ENCODE measurements at regions not wholly inside any gene's neighbourhood (a gene's known extent, or its start where the extent isn't known, plus 50 kb on each side); places are given as distances from the start of the nearest gene placed in this dataset.

DNA sequence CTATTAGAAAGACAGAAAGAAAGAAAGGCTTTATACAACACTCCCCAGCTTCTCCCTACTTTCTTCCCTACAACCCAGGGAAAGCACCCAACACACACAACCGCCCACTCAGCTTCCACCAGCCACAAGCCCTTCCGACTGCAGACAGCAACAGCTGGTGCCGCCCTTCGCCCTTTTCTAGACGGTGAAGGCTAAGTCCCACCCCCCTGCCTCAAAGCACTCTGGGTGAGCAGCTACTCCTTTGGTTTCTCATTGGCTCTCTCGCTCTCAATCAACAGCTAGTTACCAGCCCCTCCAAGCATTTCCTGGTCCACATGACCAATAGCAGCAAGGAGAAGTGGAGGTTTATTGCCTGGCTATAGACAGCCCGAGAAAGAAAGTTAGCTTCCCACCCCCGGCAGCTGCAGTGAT lies 230.1 kb upstream of the MOCS1 start:
- no peaks in the 10 kb centered on the region for H3K4me1 ChIP-seq
- TF ChIP-seq, protein P1, sequence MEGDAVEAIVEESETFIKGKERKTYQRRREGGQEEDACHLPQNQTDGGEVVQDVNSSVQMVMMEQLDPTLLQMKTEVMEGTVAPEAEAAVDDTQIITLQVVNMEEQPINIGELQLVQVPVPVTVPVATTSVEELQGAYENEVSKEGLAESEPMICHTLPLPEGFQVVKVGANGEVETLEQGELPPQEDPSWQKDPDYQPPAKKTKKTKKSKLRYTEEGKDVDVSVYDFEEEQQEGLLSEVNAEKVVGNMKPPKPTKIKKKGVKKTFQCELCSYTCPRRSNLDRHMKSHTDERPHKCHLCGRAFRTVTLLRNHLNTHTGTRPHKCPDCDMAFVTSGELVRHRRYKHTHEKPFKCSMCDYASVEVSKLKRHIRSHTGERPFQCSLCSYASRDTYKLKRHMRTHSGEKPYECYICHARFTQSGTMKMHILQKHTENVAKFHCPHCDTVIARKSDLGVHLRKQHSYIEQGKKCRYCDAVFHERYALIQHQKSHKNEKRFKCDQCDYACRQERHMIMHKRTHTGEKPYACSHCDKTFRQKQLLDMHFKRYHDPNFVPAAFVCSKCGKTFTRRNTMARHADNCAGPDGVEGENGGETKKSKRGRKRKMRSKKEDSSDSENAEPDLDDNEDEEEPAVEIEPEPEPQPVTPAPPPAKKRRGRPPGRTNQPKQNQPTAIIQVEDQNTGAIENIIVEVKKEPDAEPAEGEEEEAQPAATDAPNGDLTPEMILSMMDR (IDR thresholded peaks at IDR 0.05) = no peak
- H3K79me2 ChIP-seq = no peaks in the 10 kb centered on the region
- no peak overlapping the region for H3K4me2 ChIP-seq (ENCODE audit: low read length)
- no peaks in the 10 kb centered on the region for H3K27me3 ChIP-seq (ENCODE audit: control insufficient read depth, insufficient read depth, low read length)
- no peak overlapping the region for H3K27ac ChIP-seq
- no peaks in the 10 kb centered on the region for H3K36me3 ChIP-seq (ENCODE audit: control insufficient read depth, insufficient read depth, low read length)
- H3K9ac ChIP-seq = no peak overlapping the region
- no peak overlapping the region for H2AFZ ChIP-seq
- no peaks in the 10 kb centered on the region for H3K9me3 ChIP-seq (ENCODE audit: control insufficient read depth, low read length)
- H3K4me3 ChIP-seq (ENCODE audit: low read depth, low read length) = no peak overlapping the region

DNA sequence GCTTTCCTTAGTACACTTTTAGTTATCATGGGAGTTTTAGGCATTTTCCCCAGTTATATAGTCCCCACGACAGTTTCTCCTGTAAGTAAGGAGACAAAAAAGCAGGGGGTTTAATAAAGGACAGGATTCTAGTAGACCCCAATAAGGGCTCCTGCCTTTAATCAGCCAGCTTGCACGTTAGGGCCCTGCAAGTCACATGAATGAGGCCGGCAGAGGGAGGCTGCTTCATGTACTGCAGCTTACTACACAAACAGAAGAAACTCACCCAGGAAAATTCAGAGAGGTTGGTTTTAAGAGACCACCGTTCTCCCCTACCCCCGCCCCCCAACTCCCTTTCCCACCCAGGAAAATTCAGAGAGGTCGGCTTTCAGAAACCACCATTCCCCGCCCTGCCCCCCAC lies 229.7 kb upstream of the MOCS1 start:
- Histone ChIP-seq H2AFZ (no peak overlapping the region), H3K36me3 (ENCODE audit: control insufficient read depth, insufficient read depth, low read length) (no peaks in the 10 kb centered on the region), H3K9me3 (ENCODE audit: control insufficient read depth, low read length) (no peaks in the 10 kb centered on the region), H3K79me2 (no peaks in the 10 kb centered on the region), H3K27ac (no peak overlapping the region), H3K27me3 (ENCODE audit: control insufficient read depth, insufficient read depth, low read length) (no peaks in the 10 kb centered on the region), H3K4me2 (ENCODE audit: low read length) (no peak overlapping the region), H3K4me3 (ENCODE audit: low read depth, low read length) (no peak overlapping the region), H3K9ac (no peak overlapping the region), H3K4me1 (no peaks in the 10 kb centered on the region)
- TF ChIP-seq, protein P1 (IDR thresholded peaks at IDR 0.05) = no peak

DNA sequence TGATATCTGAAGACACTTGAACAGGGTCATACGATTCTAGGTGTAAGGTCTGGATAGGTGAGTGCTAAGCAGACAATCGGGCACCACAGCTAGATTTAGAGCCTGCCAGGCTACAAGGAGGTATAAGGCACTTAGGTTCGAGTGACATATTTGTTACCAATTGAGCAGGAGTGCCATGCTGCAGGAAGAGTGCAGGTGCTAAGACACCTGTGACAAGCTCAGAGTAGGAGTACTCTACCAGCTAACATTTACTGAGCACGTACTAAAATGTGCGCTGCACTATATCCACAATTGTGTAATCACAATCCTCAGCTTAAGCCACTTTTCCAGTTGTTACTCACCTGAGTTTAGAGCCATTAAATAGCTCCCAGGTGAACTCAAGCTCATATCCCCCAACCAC lies 227.8 kb upstream of the MOCS1 start:
- no peaks in the 10 kb centered on the region for H3K36me3 ChIP-seq (ENCODE audit: control insufficient read depth, insufficient read depth, low read length)
- no peak overlapping the region for H2AFZ ChIP-seq
- H3K4me3 ChIP-seq (ENCODE audit: low read depth, low read length) = no peak overlapping the region
- H3K79me2 ChIP-seq = no peaks in the 10 kb centered on the region
- no peak overlapping the region for H3K27ac ChIP-seq
- H3K9ac ChIP-seq = no peak overlapping the region
- no peaks in the 10 kb centered on the region for H3K4me1 ChIP-seq
- H3K4me2 ChIP-seq (ENCODE audit: low read length) = no peak overlapping the region
- TF ChIP-seq, protein P1 (IDR thresholded peaks at IDR 0.05) = no peak
- H3K27me3 ChIP-seq (ENCODE audit: control insufficient read depth, insufficient read depth, low read length) = no peaks in the 10 kb centered on the region
- H3K9me3 ChIP-seq (ENCODE audit: control insufficient read depth, low read length) = no peaks in the 10 kb centered on the region

DNA sequence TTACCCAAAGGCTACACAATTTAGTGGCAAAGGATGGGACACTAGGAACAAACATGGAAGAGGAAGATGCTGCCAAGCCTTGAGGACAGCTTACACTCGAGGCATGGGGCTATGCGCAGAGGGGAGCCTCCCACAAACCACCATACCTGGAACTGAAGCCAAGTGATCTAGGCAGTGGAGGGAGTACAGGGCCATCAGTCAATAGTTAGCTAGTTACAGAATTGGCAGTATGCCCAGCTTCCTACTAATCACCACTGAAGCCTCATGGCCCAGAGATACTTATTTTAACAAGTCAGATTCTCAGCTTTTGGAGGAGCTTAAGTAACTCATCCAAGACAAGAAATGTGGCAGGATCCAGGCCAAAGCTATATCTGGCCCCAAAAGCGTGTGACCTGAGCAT lies 226.6 kb upstream of the MOCS1 start:
- TF ChIP-seq, protein P1 (IDR thresholded peaks at IDR 0.05) = no peak
- no peak overlapping the region for H3K4me2 ChIP-seq (ENCODE audit: low read length)
- H3K36me3 ChIP-seq (ENCODE audit: control insufficient read depth, insufficient read depth, low read length) = no peaks in the 10 kb centered on the region
- no peak overlapping the region for H3K4me3 ChIP-seq (ENCODE audit: low read depth, low read length)
- no peak overlapping the region for H3K27ac ChIP-seq
- H3K79me2 ChIP-seq = no peaks in the 10 kb centered on the region
- H3K4me1 ChIP-seq = no peaks in the 10 kb centered on the region
- H3K9me3 ChIP-seq (ENCODE audit: control insufficient read depth, low read length) = no peaks in the 10 kb centered on the region
- H3K27me3 ChIP-seq (ENCODE audit: control insufficient read depth, insufficient read depth, low read length) = no peaks in the 10 kb centered on the region
- no peak overlapping the region for H3K9ac ChIP-seq
- no peak overlapping the region for H2AFZ ChIP-seq

DNA sequence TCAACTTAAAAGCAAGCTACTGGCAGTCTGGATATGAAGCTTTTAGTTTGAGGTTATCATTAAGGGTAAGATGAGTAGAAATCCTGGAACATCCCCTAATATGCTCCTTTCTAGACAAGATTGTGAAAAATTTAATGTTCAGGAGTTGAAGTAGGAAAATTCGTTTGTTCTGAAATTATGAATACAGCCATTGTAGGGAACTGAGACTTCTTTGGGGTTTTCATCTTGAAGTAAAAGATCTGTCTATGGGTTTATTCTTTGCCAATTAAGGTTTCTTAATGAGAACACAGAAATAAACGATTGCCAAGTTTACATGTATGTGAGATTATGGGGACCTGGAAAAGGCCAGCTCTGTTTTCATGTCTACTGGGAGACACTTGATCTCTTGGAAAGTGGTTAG lies 225.6 kb upstream of the MOCS1 start:
- H3K79me2 ChIP-seq = no peaks in the 10 kb centered on the region
- H3K4me2 ChIP-seq (ENCODE audit: low read length) = no peak overlapping the region
- H3K9me3 ChIP-seq (ENCODE audit: control insufficient read depth, low read length) = no peaks in the 10 kb centered on the region
- no peaks in the 10 kb centered on the region for H3K36me3 ChIP-seq (ENCODE audit: control insufficient read depth, insufficient read depth, low read length)
- no peak overlapping the region for H3K9ac ChIP-seq
- no peak overlapping the region for H2AFZ ChIP-seq
- H3K4me1 ChIP-seq = no peaks in the 10 kb centered on the region
- no peaks in the 10 kb centered on the region for H3K27me3 ChIP-seq (ENCODE audit: control insufficient read depth, insufficient read depth, low read length)
- TF ChIP-seq, protein P1 (IDR thresholded peaks at IDR 0.05) = no peak
- H3K4me3 ChIP-seq (ENCODE audit: low read depth, low read length) = no peak overlapping the region
- H3K27ac ChIP-seq = no peak overlapping the region

Data from parathyroid adenoma (tissue), 2 donors.